HG02678 (cell line): ENCODE measurements at regions not wholly inside any gene's neighbourhood (a gene's known extent, or its start where the extent isn't known, plus 50 kb on each side); places are given as distances from the start of the nearest gene placed in this dataset.

Experiments used
- ATAC-seq: cut with Tn5 transposase; IDR thresholded peaks from one replicate; pipeline ENCODE4 v1.9.1; 2021; ENCODE audit warnings: mild to moderate bottlenecking, moderate library complexity; ENCODE audit not compliant: unreplicated experiment

DNA sequence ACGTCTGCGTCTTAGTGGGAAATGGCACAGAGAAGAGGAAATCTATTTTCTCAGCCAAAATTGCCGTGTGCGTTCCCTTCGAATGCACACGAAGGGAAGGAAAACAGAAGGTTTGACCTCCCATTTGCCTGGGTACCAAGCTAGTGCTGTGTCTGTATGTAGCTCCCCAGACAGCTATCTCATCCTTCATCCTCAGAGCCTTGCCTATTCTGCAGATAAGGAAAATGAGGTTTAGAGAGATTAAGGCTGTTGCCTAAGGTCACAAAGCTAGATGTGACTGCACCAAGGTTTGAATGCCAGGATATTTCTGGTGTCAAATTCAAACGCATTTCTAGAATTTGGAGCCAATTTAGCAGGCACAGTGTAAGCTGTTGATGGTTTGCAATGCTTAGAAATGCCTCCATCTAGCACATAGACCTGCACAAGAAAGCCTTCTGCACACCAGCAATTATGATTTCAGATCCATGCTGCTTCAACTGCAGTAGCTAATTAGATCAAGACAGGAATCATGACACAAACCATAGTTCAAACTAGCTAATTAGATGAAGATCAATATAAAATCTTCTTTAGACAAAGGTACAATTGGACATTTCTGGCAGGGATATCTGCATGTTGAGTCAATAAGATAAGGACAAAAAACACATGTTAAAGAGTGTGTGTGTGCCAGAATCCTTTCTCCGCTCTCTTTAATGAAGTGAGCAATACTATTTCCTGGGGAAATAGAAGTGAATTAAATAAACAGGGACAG lies 115.1 kb downstream of the CMPK2 start:
- no peak for ATAC-seq

DNA sequence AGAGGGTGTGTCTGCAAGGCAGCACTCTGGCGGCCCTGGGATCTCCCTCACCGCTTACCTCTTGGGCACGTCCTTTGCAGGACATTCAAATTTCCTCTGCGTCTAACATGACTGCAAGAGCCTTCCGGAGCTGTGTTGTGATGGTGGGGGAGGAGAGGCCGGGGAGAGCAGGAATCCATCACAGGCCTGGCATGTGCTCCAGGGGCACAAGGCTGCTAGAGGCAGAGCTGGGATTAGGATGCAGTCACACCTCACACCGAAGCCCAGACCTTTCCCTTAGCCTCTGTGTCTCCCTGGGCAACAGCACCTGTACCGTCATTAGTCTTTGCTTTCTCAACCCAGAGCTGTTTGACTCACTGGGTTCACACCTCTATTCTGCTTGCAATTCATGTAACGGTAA lies 111.3 kb downstream of the CMPK2 start:
- no peak for ATAC-seq

DNA sequence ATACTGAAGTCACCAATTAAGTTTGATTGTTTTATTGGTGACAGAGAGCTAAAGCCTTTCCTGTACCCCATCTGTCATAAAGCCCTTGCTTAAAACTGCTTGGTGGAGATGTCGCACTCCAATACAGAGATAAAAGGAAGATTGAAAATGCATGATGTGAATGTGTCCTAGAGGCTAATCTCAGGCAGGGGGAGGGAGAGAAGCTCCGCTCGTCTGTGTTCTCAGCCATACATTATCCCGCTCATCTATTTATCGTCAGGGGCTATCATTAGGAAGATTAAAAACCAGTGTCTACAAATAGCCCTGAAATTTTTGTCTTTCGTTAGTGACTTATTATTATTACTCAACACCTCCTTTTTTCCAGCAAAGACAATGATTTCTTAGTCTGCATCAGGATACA lies 110.3 kb downstream of the CMPK2 start:
- ATAC-seq: no peak

DNA sequence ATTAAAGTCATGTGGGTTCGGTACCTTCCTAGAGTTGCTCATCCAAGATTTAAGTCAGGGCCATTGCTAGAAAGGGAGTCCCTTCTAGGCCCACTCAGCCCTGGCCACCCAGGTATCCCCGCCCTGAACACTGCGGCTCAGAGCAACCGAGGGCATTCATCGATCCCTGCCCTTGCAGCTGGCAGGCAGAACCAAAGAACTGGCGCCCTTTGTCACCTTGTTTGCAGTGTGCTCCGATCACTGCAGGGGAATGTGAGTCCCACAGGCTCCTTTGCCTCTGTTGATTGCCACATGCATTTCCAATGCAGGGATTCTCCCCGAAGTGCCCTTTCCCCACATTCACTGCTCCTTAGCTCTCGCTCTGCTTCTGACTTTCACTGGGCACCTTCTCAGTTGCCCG lies 108.5 kb downstream of the CMPK2 start:
- no peak for ATAC-seq

GRCh38 chr2:6759689-6760088 lies 106.0 kb downstream of the CMPK2 start:
- ATAC-seq: no peak

GRCh38 chr2:6760132-6760531 lies 105.6 kb downstream of the CMPK2 start:
- ATAC-seq: no peak

DNA sequence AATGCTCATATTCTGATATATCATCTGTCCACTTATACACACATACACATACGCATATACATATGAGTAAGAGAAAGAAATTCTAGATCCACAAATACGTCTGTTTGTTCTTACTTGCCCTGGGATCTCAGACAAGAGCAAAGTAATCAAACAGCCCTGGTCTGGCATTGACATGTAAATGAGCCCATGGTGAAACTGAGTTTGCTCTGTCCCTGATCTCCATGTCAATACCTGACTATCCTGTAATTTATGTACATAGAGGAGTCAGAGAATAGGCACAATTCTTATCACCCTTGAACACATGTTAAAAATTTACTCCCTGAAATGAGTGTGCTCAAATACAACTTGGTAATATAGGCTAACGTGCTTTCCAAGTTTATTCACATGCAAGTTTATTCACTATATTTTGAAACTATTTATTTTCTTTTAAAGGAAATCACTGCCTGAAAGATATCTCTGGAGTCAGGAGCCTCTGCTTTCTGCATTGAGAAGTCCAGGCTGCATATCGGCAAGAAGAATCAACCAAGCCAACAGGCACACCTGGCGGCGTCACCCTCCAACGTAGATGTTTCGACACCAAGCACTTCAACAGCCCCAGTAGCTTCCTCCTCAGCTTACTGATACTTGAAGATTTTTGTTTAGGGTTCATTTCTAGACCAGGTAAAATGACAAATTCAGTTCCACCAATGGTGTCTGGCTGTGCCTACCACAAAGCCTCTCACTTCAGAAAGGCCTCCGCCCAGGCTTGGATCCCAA lies 100.6 kb downstream of the CMPK2 start:
- no peak for ATAC-seq

GRCh38 chr2:6769346-6769745 lies 96.4 kb downstream of the CMPK2 start:
- no peak for ATAC-seq

DNA sequence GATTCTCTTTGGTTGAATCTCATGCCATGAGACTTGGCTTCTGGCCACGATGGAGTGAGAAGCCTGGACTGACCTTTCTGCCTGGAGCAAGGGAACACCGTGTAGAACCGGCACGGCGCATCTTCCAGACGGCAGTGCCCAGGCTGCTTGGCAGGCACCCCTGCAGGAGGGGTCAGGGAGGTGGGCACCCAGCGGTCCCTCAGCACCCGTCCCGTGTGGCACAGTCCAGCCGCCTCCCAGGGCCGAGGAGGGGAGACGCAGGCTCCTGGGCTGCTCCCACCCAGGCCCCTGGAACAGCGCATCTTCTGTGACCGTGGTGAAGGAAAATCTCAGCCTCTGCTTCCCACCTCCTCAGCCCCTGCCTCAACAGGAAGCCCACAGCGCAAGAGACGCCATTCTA lies 95.7 kb downstream of the CMPK2 start:
- no peak for ATAC-seq

GRCh38 chr2:6771634-6772611 lies 93.8 kb downstream of the CMPK2 start:
- no peak for ATAC-seq

GRCh38 chr2:6773007-6773693 lies 92.6 kb downstream of the CMPK2 start:
- ATAC-seq: peak; percentile 93

DNA sequence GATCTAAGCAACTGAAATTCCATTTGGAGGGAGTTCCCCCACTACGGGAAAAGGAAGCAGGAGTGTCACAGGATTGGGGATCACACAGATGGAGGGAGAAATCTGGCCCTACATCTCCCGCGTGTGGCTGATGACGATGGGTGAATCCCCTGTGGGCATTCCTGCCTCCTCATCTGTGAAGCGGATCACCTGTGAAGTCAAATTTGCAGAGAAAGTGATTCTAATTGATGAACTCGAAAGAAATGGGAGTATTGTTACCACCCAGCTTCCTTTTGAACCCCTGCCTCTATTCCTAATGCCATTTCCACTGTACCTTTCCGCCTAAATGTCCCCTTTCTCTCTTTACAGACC lies 92.0 kb downstream of the CMPK2 start:
- no peak for ATAC-seq

DNA sequence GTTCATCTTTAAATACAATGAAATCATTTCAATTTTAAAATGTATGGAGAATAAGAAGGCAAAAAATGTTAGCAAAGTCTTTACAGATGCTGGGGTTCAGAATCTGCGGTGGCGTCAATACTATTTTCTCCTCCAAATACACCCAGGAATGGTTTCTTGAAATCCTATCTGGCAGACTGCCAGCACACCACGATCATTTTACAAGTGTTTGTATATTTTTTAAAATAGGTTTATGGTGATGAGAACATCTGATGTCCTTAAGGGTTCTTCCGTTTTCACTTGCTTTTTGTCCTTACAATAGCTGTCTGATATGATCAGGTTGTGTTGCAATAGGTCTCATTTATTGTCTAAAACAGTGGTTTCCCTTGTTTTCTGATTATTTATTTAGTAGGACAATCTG lies 89.6 kb downstream of the CMPK2 start:
- no peak for ATAC-seq

GRCh38 chr2:6777626-6778025 lies 88.1 kb downstream of the CMPK2 start:
- ATAC-seq: no peak

DNA sequence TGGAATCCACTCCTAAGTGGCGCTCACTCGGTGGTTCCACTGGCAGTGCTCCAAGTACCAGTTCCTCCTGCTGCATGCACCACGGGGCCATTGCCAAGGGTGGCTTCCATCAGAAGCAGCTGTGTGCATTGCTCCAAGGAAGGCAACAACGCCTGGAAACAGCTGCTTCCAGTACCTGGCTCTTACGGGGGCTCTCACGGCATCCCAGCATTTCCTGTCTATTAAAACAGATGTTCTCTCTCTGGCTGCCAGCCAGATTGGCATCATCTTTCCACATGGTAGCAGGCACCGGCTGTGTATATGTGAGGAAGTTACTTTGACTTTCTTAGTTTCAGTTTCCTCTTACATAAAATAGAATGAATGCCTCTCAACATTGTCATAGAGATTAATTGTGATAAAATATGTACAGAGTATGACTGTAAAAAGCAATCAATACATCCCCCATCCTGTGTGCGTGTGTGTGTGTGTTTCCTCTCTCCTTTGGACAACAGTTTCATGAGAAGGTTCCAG lies 84.9 kb downstream of the CMPK2 start:
- ATAC-seq: peak; percentile 83

GRCh38 chr2:6782517-6783237 lies 83.0 kb downstream of the CMPK2 start:
- ATAC-seq: no peak

- ATAC-seq: no peak
Measured at GRCh38 chr2:6783238-6783614, 82.5 kb downstream of the CMPK2 start.

DNA sequence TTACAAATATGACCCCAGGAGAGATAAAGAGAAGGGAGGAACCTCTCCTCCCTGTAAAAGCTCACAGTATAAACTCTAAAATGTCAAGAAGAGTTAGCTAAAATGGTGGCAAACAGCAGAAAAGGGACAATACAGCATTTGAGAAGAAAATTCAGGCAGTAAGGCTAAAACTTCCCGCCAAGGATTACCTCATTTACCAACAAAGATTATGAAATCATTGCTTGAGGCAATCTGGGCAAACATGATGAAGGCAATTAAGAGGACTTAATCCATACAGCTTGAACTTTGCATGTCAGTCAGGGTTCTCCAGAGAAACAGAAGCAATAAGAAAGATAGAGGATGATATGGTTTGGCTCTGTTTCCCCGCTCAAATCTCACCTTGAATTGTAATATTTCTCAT lies 81.4 kb downstream of the CMPK2 start:
- ATAC-seq: no peak

DNA sequence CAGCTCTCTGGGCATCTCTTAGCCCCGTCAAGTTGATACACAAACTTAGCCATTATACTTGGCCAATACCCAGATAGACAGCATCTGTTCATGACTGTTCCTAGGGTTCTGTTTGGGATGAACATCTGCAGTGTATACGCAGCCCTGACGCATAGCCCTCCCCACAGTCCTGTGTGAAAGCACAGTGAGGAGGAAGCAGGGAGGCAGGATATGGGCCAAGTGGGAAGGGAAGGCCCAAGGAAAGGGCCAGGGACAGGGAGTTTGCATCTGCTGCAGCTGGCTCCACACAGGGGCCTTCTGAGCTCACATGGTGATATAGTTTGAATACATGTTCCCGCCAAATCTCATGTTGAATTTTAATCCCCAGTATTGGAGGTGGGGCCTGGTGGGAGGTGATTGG lies 80.2 kb downstream of the CMPK2 start:
- no peak for ATAC-seq

DNA sequence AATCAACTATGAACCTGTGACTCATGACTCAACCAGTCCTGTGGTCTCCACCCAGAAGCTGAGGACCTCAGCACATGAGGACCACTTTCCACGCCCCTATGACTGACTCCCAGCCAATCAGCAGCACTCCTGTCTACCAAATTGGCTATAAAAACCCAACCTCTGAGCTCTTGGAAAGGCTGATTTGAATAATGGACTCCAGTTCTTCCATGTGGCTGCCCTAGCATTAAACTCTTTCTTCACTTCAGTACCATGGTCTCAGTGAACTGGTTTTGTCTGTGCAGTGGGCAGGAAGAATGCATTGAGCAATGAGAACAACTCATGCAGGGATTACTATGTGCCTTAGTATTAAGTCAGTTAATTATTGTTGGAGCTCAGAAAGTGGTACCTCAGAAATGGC lies 78.3 kb downstream of the CMPK2 start:
- ATAC-seq: no peak
